GM12865 (cell line): ENCODE measurements at regions not wholly inside any gene's neighbourhood (a gene's known extent, or its start where the extent isn't known, plus 50 kb on each side); places are given as distances from the start of the nearest gene placed in this dataset.

Experiments used
- DNase-seq: peaks from one replicate; pipeline ENCODE4 v3.0.0; 2010; ENCODE audit warnings: low read depth
- H3K4me3 ChIP-seq: 2 replicates; pipeline ENCODE4 v1.5.1; 2011; ENCODE audit warnings: mild to moderate bottlenecking, low read depth, low read length, control low read depth
- CTCF ChIP-seq: IDR thresholded peaks from 2 replicates; pipeline ENCODE4 v1.5.1; 2011; ENCODE audit warnings: low read length, control low read depth, low read depth, inconsistent platforms; ENCODE audit not compliant: insufficient read depth; ENCODE audit errors: missing control alignments

- no peak overlapping the region for H3K4me3 ChIP-seq
- DNase-seq = no peak
- no peak for TF ChIP-seq CTCF
Observed at GRCh38 chr10:109114579-109114978, 808.7 kb downstream of the XPNPEP1 start.

- DNase-seq = no peak
- no peak overlapping the region for H3K4me3 ChIP-seq
- no peak for TF ChIP-seq CTCF
Observed at GRCh38 chr10:109106604-109107003, 816.7 kb downstream of the XPNPEP1 start.

- no peak for TF ChIP-seq CTCF
- H3K4me3 ChIP-seq = no peak overlapping the region
- DNase-seq = no peak
Observed at GRCh38 chr10:109105725-109106124, 817.6 kb downstream of the XPNPEP1 start.

GRCh38 chr10:109104806-109105205 lies 818.5 kb downstream of the XPNPEP1 start:
- no peak for TF ChIP-seq CTCF
- H3K4me3 ChIP-seq = no peak overlapping the region
- no peak for DNase-seq

- H3K4me3 ChIP-seq = no peak overlapping the region
- no peak for TF ChIP-seq CTCF
- no peak for DNase-seq
Observed at GRCh38 chr10:109103278-109103677, 820.0 kb downstream of the XPNPEP1 start.

GRCh38 chr10:109089779-109090178 lies 833.5 kb downstream of the XPNPEP1 start:
- TF ChIP-seq CTCF = no peak
- no peak for DNase-seq
- no peak overlapping the region for H3K4me3 ChIP-seq

- no peak for TF ChIP-seq CTCF
- DNase-seq = no peak
- H3K4me3 ChIP-seq = no peak overlapping the region
Observed at GRCh38 chr10:109071539-109071938, 851.8 kb downstream of the XPNPEP1 start.
